ENCODE measurements at regions not wholly inside any gene's neighbourhood (a gene's known extent, or its start where the extent isn't known, plus 50 kb on each side); places are given as distances from the start of the nearest gene placed in this dataset.

DNA sequence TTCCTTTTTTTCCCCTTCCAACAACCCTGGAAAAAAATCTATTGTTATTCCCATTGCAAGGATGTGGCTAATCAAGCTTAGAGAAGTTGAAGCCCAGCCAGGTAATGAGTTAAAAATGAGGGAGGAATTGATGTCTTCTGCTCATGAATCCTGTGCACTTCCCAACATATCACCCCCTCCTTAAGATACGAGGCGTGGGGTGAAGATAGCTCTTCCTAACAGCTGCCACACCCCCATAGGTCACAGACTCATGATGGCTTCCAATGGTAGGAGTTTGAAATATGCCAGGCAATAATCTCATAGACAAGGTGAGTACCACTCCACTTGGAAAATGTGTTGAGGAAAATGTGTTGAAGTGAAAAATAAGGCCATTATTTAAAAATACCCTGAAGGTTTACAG, 71.3 kb upstream of the HECW1 start:
- intact Hi-C loops (cut with micrococcal nuclease; ENCODE audit: unreplicated experiment) = no loop called here
- CTCF ChIA-PET = no interaction called here
- TF ChIP-seq, protein P1, sequence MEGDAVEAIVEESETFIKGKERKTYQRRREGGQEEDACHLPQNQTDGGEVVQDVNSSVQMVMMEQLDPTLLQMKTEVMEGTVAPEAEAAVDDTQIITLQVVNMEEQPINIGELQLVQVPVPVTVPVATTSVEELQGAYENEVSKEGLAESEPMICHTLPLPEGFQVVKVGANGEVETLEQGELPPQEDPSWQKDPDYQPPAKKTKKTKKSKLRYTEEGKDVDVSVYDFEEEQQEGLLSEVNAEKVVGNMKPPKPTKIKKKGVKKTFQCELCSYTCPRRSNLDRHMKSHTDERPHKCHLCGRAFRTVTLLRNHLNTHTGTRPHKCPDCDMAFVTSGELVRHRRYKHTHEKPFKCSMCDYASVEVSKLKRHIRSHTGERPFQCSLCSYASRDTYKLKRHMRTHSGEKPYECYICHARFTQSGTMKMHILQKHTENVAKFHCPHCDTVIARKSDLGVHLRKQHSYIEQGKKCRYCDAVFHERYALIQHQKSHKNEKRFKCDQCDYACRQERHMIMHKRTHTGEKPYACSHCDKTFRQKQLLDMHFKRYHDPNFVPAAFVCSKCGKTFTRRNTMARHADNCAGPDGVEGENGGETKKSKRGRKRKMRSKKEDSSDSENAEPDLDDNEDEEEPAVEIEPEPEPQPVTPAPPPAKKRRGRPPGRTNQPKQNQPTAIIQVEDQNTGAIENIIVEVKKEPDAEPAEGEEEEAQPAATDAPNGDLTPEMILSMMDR (IDR thresholded peaks at IDR 0.05; ENCODE audit: unreplicated experiment) = no peak
- Mint-ChIP-seq H3K4me3 (ENCODE audit: low read depth, unreplicated experiment) (no peak overlapping the region), H3K36me3 (ENCODE audit: insufficient read depth, unreplicated experiment) (no peaks in the 10 kb centered on the region), H3K9me3 (ENCODE audit: low read depth, unreplicated experiment) (peaks cover 10% of the 10 kb centered on the region), H3K4me1 (ENCODE audit: low read depth, unreplicated experiment) (no peaks in the 10 kb centered on the region), H3K27me3 (ENCODE audit: unreplicated experiment) (no peaks in the 10 kb centered on the region), H3K27ac (ENCODE audit: unreplicated experiment) (no peak overlapping the region)
- no peak for DNase-seq
- BruUV-seq (replicated peaks) = no TSS peak

DNA sequence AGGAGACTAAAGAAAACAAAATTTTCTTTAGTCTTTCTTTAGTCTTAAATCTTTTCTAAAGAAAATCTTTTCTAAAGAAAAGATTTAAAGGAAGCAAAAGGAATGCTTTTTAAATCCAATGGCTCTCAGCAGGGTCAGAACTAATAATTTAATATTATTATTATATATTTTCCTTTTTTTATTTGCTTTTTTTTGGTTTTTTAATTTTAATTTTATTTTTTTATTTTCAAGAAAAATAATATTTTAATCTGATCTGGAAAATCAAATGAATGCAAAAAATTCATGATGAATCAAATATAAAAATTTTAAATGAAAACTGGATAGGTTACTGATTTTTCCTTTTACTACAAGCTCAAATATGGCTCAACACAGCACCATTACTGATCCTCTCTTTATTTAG, 70.7 kb upstream of the HECW1 start:
- TF ChIP-seq, protein P1 (IDR thresholded peaks at IDR 0.05; ENCODE audit: unreplicated experiment) = no peak
- no TSS peak for BruUV-seq (replicated peaks)
- no peaks in the 10 kb centered on the region for H3K36me3 Mint-ChIP-seq (ENCODE audit: insufficient read depth, unreplicated experiment)
- peaks cover 9% of the 10 kb centered on the region for H3K9me3 Mint-ChIP-seq (ENCODE audit: low read depth, unreplicated experiment)
- CTCF ChIA-PET = no interaction called here
- H3K27me3 Mint-ChIP-seq (ENCODE audit: unreplicated experiment) = no peaks in the 10 kb centered on the region
- DNase-seq = no peak
- H3K27ac Mint-ChIP-seq (ENCODE audit: unreplicated experiment) = no peak overlapping the region
- no peaks in the 10 kb centered on the region for H3K4me1 Mint-ChIP-seq (ENCODE audit: low read depth, unreplicated experiment)
- H3K4me3 Mint-ChIP-seq (ENCODE audit: low read depth, unreplicated experiment) = no peak overlapping the region
- intact Hi-C loops (cut with micrococcal nuclease; ENCODE audit: unreplicated experiment) = no loop called here

DNA sequence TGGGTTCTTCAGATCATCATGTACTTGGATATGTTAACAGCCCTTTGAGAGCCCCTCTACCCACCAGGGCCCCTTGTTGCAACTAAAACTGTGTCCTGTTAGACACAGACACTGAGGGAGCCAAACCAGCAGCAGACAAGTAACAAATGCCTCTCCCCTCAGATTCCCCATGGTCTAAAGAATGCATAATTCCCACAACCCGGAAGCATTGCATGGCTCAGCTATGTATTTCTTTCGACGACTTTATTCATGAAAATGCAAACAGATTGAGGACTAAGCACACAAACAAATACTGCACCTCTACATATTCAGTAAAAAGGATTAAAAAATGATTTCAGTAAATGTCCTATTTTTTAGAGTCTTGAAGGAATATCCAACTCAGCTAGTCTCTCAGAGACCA, 70.1 kb upstream of the HECW1 start:
- H3K4me3 Mint-ChIP-seq (ENCODE audit: low read depth, unreplicated experiment) = no peak overlapping the region
- no peaks in the 10 kb centered on the region for H3K36me3 Mint-ChIP-seq (ENCODE audit: insufficient read depth, unreplicated experiment)
- CTCF ChIA-PET = no interaction called here
- no peak for DNase-seq
- no peaks in the 10 kb centered on the region for H3K4me1 Mint-ChIP-seq (ENCODE audit: low read depth, unreplicated experiment)
- H3K27me3 Mint-ChIP-seq (ENCODE audit: unreplicated experiment) = no peaks in the 10 kb centered on the region
- TF ChIP-seq, protein P1 (IDR thresholded peaks at IDR 0.05; ENCODE audit: unreplicated experiment) = no peak
- no TSS peak for BruUV-seq (replicated peaks)
- H3K27ac Mint-ChIP-seq (ENCODE audit: unreplicated experiment) = no peak overlapping the region
- peaks cover 7% of the 10 kb centered on the region for H3K9me3 Mint-ChIP-seq (ENCODE audit: low read depth, unreplicated experiment)
- intact Hi-C loops (cut with micrococcal nuclease; ENCODE audit: unreplicated experiment) = no loop called here

DNA sequence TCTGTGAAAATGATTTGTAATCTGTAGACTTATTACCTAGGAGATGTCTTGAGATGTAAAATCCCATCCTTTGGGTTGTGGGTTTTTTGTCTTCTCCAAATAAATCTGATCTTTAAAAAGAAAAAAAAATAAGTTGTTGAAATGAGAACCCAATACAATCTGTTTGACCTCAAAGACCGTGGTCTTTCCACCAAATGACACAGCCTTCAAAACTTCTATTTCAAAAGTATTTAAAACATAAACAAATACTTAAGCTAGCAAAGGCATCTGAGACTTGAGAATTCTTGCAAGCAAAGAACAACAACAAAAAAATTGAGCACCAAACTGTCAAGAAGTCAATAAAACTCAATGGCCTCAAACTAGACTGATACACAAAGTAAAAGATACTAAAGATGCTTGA, 67.9 kb upstream of the HECW1 start:
- DNase-seq = no peak
- Mint-ChIP-seq H3K27ac (ENCODE audit: unreplicated experiment) (no peak overlapping the region), H3K27me3 (ENCODE audit: unreplicated experiment) (no peaks in the 10 kb centered on the region), H3K4me1 (ENCODE audit: low read depth, unreplicated experiment) (no peaks in the 10 kb centered on the region), H3K4me3 (ENCODE audit: low read depth, unreplicated experiment) (no peak overlapping the region), H3K36me3 (ENCODE audit: insufficient read depth, unreplicated experiment) (no peaks in the 10 kb centered on the region), H3K9me3 (ENCODE audit: low read depth, unreplicated experiment) (peaks cover 19% of the 10 kb centered on the region)
- no TSS peak for BruUV-seq (replicated peaks)
- CTCF ChIA-PET = no interaction called here
- intact Hi-C loops (cut with micrococcal nuclease; ENCODE audit: unreplicated experiment) = no loop called here
- TF ChIP-seq, protein P1 (IDR thresholded peaks at IDR 0.05; ENCODE audit: unreplicated experiment) = no peak

Data from Calu3 (cell line).